Middle frontal gyrus (tissue), 1 donor: ENCODE measurements at regions not wholly inside any gene's neighbourhood (a gene's known extent, or its start where the extent isn't known, plus 50 kb on each side); places are given as distances from the start of the nearest gene placed in this dataset.

Experiments used
- DNase-seq: peaks from one replicate; pipeline ENCODE4 v3.0.0-alpha.2; 2015; ENCODE audit warnings: low spot score; ENCODE audit errors: extremely low spot score

GRCh38 chr5:68708156-68708841 is 385.5 kb upstream of the SLC30A5 start:
- no peak for DNase-seq

DNA sequence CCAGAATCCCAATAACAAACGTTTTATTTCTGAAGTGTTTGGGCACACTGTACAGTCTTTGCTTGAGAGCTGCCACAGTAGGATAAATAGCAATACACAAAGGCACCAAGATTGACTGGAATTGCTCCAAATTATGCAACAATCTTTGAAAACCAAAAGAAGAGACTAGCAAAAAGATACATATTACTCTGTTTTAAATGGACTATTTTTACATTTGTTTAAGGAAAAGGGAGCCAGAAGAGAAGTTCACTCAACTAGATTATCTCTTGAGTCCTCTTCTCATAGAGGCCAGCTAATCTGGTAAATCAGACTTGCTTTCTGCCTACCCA is 385.0 kb upstream of the SLC30A5 start:
- peak; percentile 66 for DNase-seq

GRCh38 chr5:68709239-68709638 is 384.6 kb upstream of the SLC30A5 start:
- no peak for DNase-seq

- DNase-seq: no peak
Measured at GRCh38 chr5:68710514-68710913, 383.3 kb upstream of the SLC30A5 start.

- DNase-seq: no peak
Measured at GRCh38 chr5:68711293-68712200, 382.3 kb upstream of the SLC30A5 start.

GRCh38 chr5:68714810-68715209 is 379.0 kb upstream of the SLC30A5 start:
- DNase-seq: no peak

DNA sequence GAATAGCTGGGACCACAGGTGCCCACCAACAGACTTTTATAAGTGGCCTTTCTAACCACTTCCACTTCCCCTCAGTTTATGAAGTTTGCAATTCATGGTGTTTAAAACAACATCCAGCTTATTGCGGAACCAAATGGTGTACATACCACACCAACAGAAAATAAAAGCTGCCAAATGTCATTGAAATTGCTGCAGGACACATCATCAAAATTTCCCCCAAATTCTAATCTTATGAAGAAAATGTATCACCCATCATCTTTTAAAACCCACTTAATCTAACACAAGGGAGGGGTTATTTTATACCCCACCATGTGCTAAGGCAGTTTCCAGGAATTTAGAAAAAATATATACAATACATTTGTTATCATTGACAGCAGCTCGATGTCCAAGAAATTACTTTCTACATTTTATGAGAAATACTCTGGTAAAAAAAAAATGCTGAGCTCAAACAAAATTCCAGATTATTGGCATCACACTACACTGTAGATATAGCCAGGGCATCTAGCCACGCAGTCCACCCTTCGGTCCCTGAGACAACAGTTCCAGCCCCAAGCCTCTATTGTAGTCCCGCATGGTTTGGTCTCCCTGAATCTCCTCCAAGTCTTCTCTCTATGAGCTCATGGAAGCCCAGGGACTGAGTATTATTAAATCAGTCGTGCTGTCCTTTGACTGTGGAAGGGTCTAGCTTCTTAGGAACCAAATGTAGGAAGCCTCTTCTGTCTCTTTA is 372.8 kb upstream of the SLC30A5 start:
- DNase-seq: no peak

- no peak for DNase-seq
Measured at GRCh38 chr5:68722357-68722756, 371.5 kb upstream of the SLC30A5 start.

GRCh38 chr5:68725905-68726683 is 367.7 kb upstream of the SLC30A5 start:
- DNase-seq: no peak

GRCh38 chr5:68727931-68728330 is 365.9 kb upstream of the SLC30A5 start:
- DNase-seq: no peak

DNA sequence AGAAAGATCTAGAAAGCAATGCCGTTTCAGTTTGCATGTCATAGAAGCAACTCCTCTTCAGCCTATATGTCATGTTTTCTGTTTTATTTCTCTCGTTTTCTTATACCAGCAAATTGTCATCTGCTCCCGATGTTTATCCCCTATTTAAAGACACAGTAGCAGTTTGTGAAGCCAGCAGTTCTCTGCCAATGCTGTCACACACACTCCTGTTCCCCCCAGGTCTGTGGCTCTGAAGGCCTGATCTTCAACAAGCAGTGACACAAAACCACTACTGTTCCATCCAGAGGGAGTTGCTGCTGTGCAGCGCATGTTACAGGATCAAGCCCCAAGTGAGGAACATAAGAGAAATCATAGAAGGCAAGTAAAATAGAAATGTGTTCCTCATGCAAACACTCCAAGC is 364.1 kb upstream of the SLC30A5 start:
- DNase-seq: no peak

DNA sequence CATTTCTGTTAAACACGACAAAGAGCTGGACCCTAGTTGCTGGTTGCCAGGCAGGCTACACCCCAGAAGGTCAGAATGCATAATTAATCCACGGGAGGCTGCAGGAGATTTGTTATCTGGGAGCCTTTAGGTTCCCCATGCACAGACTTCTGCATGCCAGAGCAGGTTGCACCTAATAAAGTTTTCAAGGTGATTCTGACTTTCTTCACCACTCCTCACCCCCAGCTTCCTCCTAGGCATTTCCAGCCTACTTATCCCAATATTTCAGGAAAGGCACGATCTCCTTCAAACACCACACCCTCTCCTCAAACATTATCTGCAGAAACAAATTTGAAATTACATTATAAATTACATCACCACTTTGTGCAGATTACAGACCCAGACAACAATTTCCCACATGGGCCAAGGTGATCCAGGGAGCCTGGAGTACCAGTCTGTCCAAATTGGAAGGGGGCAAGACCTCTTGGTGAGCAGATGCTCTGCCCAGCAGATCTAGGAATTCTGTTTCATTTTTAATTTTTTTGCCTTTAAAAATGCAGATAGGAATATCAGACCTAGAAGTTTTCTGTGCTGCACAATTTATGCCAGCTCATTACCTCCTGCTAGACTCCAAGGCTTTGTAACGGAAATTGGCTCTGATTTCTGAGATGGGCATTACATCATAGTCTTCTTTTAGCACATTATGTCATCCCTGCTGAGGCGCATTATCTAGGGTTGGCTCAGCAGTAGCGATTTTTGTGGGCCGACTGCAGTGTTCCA is 363.4 kb upstream of the SLC30A5 start:
- peak; percentile 75 for DNase-seq

DNA sequence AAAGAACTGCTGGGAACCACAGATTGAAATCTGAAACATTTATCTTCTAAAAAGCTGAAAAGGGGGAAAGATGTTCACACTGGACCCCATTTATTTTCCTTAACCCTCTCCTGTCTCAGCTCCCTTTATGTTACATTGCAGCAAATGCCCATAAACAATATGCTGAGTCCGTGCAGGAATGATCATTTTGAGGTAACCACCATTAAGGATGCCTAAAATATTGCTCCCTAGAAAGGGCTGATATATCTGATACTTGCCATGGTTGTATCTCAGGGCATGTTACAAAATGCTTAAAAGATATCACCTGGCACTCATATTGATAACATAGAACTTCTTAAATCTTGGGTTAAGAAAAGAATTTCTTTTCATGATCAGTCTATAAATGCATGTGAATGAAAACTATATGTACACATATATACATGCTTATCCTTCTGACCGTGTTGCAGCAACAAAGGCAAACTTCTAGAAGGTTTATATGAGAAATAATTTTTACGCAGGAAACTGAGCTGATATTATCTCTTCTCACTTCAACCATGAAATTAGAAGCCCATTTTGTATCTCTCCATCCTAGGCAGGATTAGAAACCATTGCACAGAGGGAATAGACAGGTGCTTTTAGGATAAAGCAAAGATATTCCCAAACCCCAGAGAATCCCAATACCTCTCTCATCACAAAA is 362.7 kb upstream of the SLC30A5 start:
- no peak for DNase-seq

DNA sequence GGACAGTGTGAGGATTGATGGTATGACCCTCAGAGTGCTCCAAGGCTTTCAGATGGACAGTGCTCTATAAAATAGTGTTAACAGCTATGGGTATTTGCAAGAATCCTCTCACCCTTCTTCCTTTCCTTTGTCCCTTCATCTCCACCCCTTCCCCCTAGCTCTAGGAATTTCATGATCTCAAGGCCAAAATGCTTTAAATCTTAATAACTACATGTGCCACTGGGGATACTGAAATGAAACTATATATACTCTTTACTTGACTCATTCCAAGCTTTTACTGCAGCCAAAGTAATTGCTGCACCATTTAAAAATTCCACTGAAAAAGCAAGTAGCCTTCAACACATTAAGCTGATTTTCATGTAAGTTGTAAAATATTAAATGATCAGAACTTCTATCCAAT is 361.6 kb upstream of the SLC30A5 start:
- DNase-seq: no peak

DNA sequence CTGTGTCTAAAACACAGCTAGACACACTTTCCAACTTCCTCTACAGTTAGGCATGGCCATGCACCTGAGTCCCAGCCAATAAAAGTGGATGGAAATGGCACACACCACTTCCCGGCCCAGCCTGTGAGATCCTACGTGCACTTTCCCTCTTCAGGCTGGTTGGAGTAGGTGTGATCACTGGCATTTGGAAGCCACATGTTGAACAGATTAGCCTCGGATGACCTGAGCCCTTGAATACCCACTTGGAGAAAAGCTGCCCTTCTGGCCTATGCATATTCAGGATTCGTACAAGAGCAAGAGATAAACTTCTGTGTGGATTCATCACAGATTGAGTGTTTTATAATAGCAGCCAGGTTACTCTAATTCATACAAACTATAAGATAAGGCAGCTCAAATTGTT is 359.0 kb upstream of the SLC30A5 start:
- no peak for DNase-seq

- no peak for DNase-seq
Measured at GRCh38 chr5:68738236-68738635, 355.6 kb upstream of the SLC30A5 start.

GRCh38 chr5:68738841-68739240 is 355.0 kb upstream of the SLC30A5 start:
- no peak for DNase-seq

GRCh38 chr5:68739752-68740151 is 354.1 kb upstream of the SLC30A5 start:
- DNase-seq: no peak

- DNase-seq: no peak
Measured at GRCh38 chr5:68740226-68740910, 353.4 kb upstream of the SLC30A5 start.

- DNase-seq: no peak
Measured at GRCh38 chr5:68744206-68744605, 349.6 kb upstream of the SLC30A5 start.
